ENCODE measurements at regions not wholly inside any gene's neighbourhood (a gene's known extent, or its start where the extent isn't known, plus 50 kb on each side); places are given as distances from the start of the nearest gene placed in this dataset.

DNA sequence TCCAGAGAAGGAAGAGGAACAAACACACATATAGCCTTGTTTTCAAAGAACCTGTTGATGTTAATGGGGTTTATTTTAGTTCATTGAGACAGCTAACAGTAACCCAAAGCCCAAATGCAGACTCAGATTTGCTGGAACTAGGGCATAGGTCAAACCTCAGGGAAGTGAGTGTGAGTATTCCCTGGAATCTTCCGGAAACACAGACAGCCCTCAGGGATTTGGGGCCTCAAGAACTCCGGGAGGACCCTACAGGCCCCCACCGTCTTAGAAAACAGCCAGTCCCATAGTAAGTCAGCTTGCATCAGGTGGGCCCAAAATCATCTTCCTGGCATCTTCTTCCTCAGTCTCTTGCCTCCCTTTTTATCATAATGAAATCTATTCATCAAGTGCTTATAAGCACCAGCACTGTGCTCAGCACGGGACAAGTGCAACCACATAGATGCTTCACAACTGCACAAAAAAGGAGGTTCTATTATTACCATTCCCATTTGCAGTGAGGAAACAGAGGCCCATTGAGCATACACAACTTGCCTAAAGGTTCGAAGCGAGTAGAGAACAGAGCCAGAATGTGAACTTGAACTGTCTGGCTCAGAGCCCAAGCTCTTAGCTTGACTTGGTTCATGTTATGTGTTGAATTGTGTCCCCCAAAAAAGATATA is 50.2 kb upstream of the BCL11A start:
- no peak for DNase-seq

DNA sequence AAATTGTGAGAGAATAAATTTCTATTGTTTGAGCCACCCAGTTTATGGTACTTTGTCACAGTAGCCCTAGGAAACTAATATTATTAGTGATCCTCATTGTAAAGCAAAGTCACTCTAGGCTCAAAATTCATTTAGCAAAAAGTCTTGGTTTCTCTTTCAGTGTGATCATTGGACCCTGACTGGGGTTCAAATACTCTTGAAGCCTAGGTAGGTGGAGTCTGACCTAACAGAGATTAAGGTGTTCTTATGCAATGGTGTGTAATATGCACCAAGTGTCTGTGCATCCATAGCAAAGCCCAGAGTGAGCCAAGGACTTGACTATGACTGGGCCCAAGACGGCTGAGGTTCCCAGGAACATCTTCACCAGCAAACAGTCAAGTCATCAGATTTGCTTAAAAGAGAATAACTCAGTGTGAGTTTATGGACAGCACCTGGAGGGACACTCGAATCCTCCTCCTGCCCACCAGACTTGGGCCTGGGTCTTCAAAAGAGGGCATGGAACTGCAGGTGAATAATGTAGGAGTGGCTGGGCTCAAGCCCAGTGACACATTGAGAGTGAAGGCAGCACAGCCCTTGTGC is 51.1 kb upstream of the BCL11A start:
- DNase-seq, result no peak

DNA sequence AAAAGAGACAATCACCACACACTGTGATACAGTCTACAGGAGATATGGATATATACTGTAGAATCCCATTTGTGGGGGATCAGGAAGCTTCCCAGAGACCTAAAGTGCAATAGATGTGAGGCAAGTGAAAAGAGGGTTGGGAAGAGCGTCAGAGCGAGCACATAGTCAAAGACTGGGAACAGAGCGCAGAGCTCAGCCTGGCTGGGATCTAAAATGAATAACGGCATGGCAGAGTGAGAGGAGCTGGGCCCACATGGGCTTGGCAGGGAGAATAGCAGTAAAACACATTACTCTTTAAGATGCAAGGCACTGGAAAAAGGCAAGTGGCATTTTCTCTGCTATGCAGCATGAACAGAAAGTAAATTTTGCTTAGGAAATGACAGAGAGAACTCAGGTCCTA is 52.4 kb upstream of the BCL11A start:
- DNase-seq, result no peak

DNA sequence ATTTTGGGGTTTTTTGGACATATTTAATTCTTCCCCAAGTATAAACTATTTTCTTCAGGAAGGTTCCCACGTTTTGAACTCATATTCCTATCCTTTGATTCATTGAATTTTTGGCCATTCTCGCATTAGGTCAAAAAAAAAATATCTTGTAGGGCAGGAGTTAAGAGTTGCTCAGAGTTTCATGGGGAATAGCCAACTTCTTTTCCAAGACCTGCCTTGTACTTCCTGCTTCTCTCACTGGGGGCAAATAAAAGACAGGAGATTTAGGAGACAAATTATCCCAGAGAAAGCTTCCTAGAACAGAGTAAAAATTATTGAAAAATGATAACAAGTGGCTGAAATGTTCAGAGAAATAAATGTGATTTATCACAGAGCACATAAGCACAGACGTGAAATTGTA is 55.2 kb upstream of the BCL11A start:
- DNase-seq, result no peak

DNA sequence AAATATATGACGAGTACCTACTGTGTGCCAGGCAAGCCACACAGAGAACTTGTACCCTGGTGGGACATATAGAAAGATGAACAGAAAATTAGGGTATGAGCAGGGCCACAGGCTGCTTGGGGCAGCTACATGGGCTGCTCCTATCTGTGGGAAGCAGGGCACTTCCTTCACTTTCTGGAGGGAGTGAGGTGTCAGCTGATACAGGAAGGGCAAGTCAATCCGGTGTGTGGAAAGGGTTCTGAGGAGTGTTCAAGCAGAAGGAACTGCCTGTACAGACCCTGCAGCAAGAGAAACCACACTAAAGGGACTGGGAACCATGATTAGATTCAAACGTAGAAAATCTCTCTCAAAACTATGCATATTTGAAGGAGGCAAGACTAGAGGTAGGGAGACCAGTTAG is 58.6 kb upstream of the BCL11A start:
- no peak for DNase-seq

DNA sequence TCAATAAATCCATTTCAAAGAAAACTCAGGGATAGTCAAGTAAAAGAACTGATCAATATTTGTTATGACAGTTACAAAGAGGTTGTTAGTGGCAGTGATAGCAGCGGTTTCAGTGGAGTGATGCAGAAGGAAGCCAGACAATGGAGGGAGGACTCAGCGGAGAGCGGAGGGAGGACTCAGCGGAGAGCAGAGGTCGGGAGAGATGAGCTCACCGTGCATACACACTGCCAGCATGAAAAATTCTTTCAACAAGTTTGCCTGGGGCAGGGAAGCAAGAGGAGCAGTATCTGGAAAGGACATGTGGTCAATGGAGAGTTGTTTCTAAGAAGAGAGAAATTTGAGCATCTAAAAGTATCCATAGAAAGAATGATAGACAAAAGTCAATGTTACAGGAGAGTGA is 60.9 kb upstream of the BCL11A start:
- DNase-seq, result no peak

DNA sequence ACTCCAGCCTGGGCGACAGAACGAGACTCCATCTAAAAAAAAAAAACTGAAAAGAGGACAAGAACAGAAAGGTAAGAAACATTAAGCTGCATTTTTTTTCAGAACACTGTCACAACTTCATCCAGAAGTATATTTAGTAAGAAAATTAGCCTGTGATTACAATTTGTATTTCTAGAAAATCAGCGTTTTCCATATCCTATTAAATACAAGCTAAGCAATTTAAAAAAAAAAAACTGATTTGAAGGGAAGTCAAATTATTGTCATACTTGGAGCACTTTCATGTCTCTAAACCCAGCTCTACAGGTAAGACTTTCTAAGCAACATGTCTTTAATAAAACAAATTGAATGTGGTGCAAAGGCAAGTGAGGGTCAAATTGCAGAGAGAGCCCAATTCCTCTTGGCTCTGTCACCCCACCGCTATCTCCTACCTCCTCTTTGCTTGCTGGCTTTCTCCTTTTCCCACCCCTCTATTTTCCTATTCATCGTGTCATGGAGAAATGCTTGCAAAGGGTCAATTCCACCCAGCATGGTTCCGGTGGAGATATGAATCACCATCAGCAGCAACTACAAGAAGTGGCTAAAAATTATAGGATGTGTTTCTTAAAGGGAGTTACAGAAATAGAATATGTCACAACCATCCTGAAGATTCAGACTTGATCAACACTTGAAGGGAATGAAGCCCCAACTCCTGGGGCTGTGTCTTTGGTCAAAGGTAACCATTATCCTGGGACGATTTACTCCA is 68.4 kb upstream of the BCL11A start:
- DNase-seq, result no peak

DNA sequence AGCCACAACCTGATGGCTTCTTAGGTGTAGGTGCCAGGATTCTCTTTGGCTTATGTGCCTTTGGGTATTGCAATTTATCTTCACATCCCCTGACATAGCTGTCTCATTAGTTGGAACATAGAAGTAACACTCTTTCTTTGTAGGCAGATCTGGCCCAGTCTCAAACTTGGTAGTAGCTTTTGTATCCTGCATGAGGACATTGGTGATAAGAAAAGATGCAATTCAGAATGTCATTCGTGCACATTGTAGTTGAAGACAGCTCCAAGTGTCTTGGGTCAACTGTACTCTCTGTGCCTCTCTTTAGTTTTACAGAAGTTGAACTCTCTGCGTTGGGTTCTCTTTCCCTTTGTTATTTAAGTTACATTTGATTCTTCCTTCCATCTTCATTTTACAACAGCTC is 69.6 kb upstream of the BCL11A start:
- no peak for DNase-seq

DNA sequence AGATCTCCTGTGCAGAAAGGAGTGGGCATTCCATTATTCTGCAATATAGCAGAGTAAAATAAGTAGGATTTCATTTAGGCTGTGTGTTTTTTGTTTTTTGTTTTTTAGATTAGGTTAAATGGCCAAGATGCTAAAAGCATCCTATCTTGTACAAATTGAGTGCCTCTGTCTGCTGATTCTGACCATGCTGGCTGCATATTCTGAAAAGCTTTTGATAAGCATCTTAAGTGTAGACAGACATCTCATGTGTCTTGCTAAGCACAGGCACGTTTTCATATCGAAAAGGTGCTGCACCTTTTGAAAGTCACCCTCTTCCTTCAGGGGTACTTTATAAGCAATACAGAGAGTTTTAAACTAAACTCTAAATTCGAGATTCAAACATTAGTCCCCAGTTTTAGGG is 74.0 kb upstream of the BCL11A start:
- DNase-seq, result no peak

DNA sequence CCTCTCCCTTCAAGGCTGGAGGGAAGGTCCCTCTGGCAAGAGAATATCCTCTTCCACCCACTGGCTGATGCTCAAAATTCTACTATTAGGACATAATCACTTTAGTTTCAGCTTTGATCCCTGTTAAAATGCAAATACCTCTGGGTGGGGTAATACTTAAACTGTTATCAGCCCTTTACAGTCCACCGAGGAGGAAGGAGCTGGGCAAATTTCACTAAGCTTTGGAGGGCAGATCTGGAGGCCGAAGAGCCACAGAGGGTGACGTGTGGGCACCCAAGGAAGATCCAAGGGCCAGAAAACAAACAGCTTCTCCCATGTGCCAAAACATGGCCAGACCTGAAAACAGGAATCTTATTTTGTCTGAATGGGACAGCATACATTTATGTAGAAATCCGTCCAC is 74.6 kb upstream of the BCL11A start:
- DNase-seq, result no peak

DNA sequence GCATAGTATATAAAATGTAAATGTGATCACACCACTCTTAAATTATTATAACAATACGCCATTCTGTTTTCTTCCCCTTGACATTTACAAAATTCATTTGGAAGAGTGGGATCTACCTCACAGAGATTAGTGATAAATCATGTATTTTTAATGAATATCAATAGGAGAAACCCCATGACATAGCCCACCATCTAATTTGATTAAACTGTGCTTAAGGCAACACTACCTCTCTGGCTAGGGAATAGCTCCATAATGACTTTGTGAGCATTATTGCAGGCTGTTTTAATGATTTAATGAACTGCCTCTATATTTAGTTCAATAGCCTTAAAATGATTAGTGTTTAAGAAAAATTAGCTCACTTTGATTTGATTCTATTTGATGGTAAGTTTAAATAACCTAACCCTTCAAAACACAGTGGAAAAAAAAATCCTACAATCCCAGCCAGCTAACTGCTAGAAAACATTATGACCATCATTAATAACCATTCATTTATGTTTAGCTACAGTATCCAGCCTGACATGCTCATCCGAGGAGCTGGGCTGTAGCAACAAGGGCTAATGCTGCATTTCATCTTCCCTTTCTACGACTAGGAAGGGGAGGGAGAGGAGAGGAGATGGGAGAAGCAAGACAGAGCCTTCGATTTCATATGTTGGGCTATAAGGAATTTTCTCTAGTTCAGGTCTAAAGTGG is 75.3 kb upstream of the BCL11A start:
- DNase-seq, result no peak

DNA sequence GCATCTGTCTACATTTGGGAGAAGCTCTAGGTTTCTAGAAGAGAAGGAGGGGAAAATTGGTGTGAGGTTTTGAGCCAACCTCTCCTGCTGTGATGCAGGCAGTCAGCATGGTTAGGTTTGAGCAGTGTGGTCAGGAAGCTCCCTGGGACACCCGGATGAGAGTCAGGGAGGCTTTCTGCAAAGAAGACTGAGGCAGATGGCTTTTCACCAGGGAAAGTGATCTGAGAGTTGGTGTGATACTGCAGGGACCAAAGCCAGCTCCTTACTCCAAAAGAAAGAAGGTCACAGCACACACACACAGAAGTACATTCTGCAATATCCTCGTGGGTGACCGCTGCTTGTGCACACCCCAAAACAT is 75.8 kb upstream of the BCL11A start:
- DNase-seq, result no peak

DNA sequence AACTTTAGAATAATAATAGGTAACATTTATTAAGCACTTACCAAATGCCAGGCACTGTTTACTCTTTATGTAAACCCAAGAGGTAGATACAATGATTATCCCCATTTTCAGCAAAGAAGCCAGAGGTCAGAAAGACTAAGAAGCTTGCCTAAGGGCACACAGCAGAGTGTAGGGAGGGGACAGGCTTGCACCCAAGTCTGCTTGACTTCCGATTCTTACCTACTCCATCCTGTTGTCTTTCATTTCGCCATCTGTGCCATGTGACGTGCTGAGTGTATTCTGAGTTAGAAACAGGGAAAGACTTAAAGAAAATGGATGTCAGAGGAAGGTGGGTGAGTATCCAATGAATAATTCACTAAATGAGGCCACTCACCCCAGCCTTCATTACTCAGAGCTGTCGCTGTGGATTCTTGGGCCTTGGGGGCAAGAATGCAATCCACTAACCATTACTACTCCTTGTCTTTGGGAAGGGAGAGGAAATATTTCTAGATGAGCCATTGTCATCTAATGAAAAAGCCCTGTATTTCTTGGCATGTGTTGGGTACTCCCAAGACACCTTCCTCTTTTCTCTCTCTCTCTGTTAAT is 76.4 kb upstream of the BCL11A start:
- DNase-seq, result no peak

DNA sequence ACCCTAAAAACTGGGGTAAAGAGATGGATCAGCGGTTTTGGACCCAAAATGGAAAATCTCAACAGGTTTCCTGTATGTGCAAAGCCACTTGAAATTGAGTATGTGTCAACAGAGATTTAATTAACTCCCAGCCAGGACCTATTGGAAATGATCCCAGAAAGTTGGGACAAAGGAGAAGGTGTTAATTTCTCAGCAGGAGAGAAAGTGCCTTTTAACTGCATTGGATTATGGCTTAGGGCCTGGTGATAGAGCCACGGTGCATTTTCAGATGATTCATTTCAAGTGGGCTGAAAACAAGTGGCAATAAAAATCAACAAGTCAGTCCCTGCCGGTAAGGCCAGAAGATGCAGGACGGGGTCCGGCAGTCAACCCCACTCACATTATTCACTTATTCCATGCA is 80.2 kb upstream of the BCL11A start:
- no peak for DNase-seq

DNA sequence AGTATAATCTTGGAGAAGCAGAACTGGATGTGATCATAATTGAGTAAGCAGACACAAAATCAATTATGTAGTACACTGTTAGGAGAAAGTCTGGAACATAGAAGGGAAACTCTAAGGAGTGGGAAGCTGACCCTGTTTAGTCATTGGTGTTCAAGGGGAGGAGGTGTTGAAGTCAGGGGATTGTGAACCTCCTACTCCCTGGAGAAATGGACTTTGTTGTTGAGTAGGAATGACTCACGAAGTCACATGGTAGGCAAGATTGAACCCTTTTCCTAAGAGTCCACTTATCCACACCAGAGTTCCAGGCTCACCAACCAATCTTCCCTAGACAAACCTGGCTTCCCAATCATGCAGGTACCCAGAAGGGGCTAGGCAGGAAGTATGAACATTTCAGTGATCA is 81.0 kb upstream of the BCL11A start:
- DNase-seq, result no peak

DNA sequence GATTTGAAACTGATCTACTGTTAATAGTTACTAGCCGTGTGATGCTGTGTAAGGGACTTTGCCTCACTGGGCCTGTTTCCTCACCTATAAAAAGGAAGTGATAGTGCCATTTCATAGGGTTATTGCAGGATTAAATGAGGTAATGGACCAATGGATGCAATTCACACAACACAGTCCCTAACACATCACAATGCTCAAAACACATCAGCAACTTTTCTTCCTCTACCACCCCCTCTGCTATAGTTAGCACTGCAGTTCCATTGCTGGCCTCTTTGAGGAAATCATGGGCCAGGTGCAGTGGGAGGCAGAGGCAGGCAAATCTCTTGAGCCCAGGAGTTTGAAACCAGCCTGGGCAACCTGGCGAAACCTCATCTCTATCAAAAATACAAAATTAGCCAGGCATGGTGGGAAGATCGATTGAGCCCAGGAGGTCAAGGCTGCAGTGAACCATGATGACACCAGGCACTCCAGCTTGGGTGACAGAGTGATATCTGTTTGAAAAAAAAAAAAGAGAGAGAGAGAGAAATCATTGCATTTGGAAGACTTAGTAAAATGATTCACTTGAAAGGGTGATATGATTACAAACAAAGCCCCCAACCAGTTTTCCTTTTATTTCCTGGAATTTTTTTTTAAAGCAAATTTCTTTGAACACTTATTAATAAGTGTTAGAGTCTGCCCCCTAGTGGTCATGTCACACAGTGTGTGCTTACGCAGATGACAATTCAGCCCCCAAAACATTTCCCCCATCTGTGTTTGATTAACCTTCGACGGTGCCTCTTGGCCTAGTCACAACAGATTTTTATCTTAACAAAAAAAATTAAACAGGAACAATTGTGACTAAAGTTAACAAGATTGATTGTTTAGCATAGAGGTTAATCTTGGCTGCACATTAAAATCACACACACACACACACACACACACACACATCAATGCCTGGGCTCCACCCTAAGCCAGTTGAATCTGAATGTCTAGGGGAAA is 88.6 kb upstream of the BCL11A start:
- DNase-seq, result peak in 7 of 56 donors; percentile 1 to 42 (median 4)

DNA sequence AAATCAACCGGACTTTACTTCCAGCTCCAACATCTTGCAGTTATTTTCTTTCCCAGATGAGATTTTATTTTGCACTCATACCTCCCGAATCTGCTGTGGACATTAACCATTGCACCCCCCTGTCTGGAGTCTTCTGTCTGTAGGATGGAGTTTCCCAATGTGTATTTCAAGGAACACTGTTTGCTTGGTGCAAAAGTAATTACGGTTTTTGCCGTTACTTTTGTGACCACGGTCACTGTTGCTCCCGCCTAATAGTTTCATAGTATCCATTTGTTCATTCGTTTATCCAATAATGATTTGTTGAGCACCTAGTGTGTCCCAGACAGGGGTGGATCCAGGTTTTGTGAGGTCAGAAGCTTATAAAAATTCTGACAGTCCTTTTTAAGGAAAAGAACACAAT is 90.3 kb upstream of the BCL11A start:
- DNase-seq, result no peak

DNA sequence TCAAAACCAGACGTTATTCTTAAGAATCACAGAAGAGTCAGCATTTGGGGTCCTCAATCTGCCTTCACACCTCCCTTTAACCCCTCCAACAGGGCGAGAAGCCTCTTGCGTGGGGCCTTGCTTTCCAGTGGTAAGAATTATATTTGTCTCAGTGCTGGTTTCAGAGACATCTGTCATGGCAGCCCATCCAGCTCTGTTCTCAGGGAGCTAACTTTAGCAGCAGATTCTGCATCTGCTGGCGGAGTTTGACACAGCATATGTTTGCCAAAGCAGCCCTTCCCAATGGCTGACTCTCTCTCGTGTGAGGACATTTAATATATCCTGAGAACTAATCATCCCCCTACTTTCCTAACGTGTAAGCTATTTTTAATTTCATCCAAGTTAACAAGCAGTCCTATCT is 91.5 kb upstream of the BCL11A start:
- peak in 4 of 56 donors; percentile 2 to 13 (median 4) for DNase-seq

DNA sequence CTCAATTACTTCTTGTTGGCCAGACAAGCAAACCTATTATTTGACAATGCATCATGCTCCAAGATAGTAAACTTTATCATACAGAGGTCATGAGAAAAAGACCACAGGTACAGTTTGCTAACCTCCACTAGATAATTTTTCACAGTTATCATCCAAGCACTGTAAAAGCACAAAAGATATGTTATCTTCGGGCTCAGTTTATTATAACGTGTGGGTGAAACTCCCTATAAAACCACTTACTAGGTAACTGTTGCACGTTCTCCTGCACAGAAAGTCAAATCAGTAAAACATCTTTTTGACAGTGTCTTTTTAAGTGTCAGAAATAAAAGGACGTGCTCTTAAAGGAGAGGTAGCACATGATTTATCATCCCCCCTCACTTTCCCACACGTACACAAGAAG is 94.7 kb upstream of the BCL11A start:
- no peak for DNase-seq

DNA sequence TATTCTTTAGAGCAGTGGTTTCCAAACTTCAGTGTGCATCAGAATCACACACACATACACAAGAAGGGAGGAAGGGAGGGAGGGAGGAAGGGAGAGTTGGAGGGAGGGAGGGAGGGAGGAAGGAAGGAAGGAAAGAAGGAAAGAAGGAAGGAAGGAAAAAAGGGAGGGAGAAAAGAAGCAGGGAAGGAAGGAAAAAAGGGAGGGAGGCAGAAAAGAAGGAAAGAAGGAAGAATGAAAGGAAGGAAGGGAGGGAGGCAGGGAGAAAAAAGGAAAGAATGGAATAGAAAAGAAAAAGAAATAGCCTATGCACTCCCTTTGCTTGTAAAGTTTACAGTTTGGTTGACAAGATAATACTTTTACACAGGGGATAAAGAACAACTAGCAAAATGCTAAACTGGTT is 96.3 kb upstream of the BCL11A start:
- DNase-seq, result no peak

DNA sequence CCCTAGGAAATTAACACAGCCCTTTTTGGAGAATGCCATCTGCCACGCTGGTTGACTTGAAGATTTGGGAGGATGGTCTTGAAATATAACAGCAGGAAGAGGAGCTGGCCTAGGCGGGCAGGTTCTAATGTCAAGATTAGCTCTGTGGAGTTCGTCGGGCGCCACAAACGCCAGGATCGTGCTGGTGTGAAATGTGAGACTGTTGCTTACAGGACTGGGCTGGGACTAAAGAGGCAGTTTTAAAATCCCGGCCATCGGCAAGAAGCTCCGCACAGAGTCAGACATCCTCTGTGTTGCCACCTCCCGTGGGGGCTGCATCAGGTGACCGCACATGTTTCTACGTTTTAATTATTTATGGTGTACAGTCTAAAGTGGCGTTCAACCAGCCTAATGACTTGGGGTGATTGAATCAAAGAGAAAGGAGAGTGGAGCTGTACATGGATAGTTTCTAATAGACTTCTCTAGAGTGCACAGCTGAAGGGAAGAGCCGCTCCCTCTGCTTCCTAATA is 99.4 kb upstream of the BCL11A start:
- DNase-seq, result no peak

Data from nucleus accumbens (tissue), 56 donors.